Stromal cell of bone marrow (primary cell): ENCODE measurements at regions not wholly inside any gene's neighbourhood (a gene's known extent, or its start where the extent isn't known, plus 50 kb on each side); places are given as distances from the start of the nearest gene placed in this dataset.
A peak's percentile ranks its signal among the peaks of the same experiment; 100 is the strongest.
"Not testable (repeated sequence)": the region's sequence is repeated elsewhere in the genome, so short reads cannot be mapped to it uniquely, and the experiment has no call there.

ENCODE experiments used
- DNase-seq: peaks from one replicate; pipeline ENCODE4 v3.0.0-alpha.2; 2012; ENCODE audit warnings: low read depth

DNA sequence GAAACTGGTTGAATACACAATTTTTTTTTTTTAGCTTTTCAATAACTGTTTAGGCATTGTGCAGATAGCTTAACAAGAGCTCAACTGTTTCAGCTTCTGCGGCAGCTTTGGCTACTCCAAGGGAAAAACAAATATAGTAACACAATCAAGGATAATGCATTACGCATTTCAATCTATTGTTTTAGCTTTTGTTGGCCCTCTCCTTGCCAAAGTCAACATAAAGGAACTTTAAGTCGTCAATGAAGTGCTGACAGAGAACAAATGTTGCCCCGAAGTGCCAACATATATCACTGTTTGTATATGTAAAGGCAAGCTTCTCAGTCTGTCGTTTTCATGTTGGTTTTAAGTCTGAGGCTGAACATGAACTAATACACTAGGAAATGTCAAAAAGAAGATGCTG, 1087.4 kb upstream of the FLRT2 start:
- DNase-seq = no peak

DNA sequence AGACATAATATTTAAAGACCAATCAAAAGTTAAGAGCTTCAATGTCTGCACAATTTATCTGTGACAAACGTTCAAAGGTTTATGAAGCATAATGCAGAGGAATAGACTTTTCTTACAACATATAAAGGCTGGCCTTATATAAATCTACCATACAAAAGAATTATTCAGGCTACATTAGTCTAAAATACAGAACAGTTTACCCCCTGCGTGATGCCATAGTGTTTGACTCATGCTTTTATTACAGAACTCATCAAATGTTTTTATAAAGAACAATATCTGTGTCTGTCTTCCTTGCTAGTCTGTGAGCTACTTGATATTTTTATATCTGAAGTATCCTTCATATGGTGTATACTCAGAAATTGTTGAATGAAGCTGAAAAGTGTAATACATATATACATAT, 1084.5 kb upstream of the FLRT2 start:
- DNase-seq = no peak

DNA sequence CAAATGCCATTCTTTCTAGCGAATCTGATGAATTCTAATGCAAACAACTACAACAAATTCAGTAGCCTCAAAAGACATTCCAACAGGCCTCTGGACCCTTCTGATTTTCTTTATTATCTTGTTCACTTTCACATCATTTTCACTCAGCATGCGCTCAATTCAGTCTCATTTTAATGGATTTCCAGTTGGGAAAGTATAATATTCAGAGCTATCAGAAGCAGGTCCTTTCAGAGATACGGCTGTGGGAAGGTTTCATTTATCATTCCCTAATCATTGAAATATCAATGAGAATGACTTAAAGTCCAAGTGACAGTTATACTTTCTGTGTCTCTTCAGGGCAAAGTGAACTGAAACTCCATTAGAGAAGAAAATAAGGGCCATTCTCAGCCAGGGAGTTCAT, 1083.7 kb upstream of the FLRT2 start:
- DNase-seq = no peak

DNA sequence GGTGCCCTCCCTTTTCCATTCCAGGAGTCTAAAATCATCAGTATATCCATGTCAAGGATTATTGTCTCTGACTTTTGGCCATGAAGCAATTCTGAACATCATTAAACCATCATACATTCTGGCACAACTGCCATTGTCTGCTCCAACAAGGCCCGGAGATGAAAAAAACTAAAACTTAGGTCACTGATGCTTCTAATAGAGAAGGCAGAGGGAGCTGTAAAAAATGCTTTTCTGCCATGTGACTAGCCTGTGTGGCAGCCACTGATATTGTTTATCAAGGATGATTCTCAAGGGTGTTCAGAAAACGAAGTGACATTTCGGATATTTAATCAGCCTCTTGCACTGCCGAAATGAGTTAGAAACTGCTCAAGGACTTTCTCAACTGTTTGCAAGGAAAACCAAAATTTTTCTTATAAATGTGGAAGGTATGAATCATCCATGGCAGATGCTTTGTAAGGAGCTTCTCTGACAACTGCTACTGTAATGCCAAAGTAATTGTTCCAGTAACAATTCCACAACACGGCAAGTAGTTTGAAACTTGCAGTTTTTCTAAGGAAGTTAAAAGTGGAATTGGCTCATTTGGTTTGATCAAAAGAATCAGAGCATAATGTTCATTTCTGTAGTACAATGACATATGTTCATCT, 1076.5 kb upstream of the FLRT2 start:
- DNase-seq = peak; percentile 13

DNA sequence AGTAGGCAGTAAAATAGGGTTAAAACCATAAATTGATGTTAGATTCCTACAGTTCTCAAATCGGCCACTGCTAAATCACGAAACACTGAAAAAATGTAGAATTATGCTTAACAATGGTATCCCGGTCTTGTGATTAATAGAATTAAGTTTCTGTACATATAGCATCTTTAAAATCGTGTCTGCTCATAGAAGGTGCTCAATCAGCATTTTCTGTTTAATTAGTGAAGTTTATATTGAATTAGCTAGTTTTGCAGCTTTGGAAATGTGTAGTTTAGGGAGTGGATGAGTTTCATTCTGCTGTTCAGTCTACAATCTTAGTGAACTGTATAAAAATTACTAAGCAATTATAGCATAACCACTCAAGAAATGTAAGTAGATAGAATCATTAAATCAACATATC, 1075.8 kb upstream of the FLRT2 start:
- no peak for DNase-seq

DNA sequence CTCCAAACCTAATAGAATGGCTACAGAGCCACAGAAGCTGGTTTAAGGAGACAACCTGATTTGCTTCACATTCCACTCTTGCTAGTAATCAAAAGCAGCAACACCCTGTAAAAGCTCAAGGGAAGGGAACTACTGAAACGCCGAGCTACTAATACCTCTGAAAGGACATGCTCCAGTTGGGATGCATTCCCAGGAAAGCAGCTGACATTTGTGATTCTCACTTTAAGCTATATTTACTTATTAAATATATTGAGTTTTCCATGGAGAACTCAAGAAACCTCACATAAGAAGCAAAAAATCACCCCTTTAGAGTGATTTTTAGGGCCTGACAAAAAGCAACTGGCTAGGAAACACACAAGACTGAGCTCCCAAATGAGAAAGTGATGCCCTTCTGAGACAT, 1073.0 kb upstream of the FLRT2 start:
- no peak for DNase-seq

DNA sequence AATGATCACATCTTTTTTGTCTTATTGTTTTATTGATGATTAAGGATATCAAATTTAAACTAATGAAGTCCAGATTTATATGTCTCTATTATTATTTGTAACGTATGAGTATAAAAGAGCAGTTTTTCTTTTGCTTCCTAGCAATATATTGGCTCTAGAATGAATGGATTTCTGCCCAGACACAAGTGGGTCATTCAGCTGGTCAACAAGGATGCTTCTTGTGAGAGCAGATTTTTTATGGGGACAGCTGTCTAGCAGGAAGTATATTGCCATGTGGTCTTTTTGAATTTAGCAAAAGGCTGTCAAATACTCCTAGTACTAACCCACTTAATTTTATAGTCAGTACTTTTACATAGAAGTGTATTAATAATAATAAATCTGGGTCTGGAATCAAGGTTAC, 1071.1 kb upstream of the FLRT2 start:
- no peak for DNase-seq

DNA sequence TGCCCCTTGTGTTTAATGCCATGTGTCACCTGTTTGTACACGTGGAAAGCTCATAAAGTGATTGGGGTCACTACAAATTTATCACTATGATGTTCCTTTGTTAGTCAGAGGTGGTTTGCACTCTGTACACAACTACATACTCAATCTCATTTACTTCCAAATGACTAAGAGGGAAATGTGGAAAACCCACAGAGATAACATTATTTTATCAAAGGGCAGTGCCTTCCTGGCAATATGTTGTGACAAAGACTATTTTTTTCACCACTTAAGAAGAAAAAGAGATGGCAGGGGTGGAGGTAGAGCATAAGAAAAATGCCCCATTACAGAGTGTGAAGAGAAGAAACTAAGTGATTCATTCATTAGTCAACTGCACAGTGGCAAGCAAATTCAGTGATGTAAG, 1064.1 kb upstream of the FLRT2 start:
- no peak for DNase-seq

DNA sequence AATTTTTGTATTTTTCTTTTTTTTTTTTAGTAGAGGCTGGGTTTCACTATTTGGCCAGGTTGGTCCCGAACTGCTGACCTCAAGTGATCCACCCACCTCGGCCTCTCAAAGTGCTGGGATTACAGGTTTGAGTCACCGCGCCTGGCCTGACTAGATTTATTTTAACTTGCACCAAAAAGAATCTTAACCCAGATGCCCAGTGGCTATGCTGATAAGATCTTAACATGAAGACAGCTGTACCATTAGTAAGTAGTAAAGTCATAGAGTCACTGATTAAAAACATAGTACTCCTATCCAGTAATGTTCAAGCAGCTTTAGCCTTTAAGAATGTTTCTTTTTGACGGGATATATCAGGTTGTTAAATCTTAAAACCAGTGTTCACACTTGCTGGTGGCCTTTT, 1061.8 kb upstream of the FLRT2 start:
- DNase-seq = no peak

DNA sequence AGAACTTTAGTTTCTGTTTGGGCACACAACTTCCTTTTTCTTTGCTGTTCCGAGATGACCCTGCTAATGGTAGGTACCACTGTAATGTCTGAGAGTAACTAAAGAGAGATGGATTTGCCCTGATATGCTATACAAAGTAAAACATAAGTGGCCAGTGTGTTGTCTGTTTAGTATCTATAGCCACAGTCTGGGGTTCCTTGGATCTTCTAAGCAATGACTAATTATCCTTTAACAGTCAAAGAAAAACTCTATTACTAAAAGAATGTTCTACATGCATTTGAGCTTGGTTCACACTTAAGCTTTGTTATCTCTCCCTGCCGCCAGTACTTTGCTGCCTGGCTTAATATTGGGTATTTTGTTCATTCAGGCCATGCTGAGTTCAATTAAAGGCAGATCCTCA, 1051.9 kb upstream of the FLRT2 start:
- DNase-seq = no peak

DNA sequence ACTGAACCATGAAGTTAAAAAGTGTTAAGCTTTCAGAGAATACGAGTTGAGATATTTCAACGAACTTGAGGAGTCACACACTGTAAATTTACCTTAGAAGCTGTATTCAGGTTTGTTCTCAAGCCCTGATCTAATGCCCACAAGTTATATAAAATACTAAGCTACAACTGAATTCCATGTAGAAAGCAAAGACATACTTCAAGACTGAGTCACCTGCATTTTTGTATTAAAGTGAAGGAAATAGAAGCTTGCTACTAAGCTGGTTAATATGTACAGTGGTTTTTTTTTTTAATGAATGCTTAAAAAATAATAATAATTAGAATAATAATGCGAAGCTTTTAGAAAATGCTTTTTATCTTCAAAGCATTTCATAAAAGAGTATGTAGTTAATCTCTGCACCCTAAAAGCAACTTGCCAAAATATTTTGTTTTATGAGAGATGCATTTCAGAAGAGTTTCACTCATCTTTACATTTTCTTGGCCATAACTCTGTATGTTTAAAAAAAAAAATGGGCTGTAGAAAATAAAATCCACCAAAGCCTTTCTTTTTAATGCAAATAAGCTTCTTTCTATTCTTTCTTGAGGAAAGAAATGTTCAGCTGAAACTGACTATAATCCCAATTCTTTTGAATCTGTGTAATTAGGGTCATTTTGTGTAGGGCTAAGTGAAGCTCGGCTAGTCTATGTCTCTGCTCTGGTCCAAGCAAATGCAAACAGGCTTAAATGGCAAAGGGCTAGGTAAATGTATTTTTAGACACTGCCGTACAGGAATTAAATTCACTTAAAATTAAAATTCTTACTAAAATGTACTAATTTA, 1047.5 kb upstream of the FLRT2 start:
- DNase-seq = peak; percentile 25

DNA sequence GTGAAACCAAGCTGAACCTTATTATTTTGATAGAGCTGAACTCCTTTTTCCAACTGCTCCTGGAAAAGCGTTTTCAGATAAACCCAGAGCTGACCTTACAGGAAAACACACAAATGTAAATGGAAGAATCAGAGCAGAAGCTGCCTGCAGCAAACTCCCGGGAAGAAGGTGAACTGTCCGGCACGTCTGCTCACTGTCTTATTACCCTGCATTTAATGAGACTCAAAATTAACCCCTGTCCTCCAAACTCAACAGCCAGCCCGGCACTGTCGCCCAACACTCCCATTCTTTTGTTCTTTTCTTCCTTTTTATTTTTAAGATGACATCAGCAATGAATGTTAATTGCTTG, 1046.9 kb upstream of the FLRT2 start:
- DNase-seq = no peak

DNA sequence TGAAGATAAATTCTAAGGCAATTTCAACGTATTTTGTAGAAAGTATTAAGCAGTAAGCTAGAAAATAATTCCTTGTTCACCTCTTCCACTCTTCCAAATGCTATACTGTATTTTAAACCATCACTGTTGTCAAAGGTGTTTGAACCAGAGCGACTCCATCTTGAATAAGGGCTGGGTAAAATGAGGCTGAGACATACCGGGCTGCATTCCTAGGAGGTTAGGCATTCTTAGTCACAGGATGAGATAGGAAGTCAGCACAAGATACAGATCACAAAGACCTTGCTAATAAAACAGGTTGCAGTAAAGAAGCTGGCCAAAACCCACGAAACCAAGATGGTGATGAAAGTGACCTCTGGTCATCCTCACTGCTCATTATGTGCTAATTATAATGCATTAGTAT, 1045.7 kb upstream of the FLRT2 start:
- not testable (repeated sequence) for DNase-seq

DNA sequence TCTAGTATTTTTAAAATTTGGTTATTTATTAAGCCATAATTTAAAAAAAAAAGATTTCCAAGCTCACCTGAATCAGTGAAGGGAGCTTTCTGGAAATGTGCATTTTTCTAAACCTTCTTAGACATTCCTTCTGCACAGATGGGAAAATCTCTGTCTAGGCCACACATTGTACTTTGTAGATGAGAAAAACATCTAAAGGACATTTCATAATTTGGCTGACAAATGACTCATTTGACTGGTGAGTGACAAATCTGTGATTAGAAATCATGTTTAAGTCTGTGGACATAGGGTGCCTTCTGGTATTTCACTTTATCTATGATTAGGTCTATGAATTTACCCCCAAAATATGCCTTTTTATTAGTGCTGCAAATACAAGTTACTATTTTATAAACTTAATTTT, 1044.9 kb upstream of the FLRT2 start:
- no peak for DNase-seq

DNA sequence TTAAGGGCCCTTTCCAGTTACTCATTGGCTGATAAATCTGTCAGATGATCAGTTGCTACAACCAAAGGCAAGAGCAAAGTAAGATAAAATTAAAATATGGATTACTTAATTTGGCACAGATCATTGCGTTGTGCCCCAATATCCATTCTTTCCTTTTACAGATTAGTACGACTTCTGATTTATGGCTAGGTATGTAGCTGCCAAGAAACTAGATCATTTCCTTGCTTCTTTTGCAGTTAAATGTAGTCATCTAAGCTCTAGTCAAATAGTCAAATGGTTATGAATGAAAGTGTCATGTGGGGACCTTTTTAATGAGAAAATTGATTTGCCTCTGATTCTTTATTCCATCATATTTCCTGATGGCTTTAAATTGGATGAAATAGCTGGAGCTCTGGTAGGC, 1039.9 kb upstream of the FLRT2 start:
- DNase-seq = no peak

DNA sequence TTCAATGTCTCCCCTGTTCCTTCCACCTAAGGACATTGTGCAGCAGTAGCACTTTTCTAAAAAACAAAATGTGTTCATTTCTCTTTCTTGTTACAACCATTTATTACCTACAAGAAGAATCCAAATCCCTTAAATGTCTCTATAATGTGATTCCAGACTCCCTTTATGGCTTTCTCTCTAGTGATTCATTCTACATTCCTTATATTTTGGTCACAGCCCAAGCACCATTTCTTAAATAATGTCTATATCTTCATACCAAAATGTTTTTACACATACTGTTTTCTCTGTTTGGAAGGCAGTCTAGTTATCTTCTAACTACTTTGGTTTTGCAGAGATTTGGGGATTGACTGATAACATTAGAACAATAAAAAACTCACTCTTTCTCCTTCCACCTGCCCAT, 1037.3 kb upstream of the FLRT2 start:
- no peak for DNase-seq

DNA sequence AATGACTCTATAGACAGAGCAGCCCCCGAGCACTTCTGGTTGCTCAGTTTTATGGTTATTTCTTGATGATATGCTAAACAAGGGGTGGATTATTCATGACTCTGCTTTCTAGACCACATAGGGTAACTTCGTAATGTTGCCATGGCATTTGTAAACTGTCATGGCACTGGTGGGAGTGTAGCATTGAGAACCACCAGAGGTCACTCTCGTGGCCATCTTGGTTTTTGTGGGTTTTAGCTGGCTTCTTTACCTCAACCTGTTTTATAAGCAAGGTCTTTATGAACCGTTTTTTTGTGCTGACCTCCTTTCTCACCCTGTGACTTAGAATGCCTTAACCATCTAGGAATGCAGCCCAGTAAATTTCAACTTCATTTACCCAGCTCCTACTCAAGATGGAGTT, 1036.2 kb upstream of the FLRT2 start:
- DNase-seq = no peak

DNA sequence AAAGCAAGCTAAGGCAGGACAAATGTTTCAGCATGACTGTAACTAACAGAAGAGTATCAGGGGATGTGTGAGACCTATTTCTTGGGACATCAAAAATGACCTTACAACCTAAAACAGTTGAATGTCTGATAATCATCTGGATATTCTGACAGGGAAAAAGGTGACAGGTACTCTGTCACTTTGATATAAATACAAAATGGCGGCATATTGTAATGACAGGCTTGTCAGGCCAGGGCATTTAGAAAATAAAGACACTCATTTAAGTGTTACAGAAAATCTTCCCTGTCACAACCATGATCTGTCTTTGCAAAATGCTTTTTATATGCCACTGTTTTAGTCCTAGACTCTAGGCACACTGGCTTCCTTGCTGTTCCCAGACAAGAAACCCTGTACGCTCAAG, 1033.3 kb upstream of the FLRT2 start:
- DNase-seq = no peak

DNA sequence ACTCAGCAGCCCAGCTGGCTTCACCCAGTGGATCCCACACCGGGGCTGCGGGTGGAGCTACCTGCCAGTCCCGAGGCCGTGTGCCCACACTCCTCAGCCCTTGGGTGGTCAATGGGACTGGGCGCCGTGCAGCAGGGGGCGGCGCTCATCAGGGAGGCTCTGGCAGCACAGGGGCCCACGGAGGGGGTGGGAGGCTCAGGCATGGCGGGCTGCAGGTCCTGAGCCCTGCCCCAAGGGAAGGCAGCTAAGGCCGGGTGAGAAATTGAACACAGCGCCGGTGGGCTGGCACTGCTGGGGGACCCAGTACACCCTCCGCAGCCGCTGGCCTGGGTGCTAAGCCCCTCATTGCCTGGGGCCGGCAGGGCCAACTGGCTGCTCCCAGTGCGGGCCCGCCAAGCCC, 1017.1 kb upstream of the FLRT2 start:
- not testable (repeated sequence) for DNase-seq

DNA sequence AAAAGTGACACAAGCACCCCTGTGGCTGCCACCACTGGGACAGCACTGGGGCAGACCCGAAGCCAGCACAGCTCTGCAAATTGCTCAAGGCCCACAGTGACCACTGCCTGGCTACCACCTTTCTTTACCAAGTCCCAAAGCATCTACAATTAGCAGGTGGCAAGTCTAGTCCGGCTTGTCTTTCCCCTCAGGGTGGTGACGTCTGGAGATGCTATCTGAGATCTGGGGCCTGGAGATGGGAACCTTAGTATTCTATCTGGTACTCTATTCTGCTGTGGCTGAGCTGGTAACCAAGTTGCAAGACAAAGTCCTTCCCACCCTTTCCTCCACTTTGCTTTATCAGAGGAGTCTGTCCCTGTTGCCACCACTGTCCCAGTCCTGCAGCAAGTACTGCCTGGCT, 1010.1 kb upstream of the FLRT2 start:
- DNase-seq = no peak

DNA sequence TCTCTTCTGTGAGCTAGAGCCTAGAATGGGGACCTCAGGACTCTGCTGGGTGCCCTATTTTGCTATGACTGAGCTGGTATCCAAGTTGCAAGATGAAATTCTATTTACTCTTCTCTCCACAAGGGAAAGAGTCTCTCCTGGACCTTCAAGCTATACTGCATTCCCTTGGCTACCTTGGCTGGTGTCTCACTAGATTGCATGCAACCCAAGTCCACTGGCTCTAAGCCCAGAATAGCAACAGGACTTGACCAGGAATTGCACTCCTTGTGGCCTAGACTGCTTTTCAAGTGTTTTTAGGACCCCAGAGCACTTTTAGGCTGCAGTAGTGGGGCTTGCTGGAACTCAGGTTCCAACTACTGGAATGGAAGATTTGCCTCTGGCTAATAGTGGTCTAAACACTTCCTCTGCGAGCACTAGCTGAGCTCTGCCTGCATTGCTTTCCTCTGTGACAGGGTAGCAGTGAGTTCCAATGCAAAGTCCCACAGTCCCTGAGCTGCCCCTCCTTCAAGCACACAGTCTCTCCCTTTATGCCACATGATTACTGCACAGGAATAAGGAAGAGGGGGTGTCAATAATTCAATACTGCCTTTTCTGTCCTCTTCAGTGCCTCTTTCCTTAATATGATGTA, 1009.1 kb upstream of the FLRT2 start:
- DNase-seq = peak; percentile 2

DNA sequence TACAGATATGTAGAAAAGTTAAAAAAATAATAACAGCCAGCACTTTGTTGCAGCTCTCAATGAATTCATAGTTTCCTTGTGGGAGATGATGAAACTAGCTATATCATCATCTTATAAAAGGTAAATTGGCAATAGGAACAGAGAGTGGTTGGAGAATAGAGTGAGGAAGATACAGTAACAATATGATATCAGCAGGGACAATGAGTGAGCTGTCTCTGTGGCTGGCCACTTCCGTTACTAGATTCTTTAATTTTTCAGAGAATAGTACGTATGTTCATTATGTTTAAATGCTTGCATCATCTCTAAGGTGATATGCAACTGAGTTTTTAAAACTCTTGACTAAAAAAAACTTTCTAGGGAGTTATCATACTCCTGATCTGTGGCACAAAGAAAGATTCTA, 1006.2 kb upstream of the FLRT2 start:
- no peak for DNase-seq

DNA sequence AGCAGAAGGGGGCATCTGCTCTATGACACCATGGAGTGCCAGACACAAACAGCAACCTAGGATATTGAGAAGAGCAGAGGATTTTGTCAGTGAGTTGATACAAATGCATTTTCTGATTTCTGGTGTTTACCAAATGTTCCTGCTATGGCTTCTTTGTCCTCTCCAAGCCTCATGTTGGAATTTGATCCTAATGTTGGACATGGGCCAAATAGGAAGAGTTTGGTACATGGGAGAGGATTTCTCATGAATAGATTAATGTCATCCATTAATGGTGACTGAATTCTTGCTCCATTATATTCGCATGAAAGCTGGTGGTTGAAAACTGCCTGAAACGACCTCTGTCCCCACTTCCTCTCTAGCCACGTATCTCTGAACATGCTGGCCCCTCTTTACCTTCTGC, 1002.2 kb upstream of the FLRT2 start:
- DNase-seq = no peak

DNA sequence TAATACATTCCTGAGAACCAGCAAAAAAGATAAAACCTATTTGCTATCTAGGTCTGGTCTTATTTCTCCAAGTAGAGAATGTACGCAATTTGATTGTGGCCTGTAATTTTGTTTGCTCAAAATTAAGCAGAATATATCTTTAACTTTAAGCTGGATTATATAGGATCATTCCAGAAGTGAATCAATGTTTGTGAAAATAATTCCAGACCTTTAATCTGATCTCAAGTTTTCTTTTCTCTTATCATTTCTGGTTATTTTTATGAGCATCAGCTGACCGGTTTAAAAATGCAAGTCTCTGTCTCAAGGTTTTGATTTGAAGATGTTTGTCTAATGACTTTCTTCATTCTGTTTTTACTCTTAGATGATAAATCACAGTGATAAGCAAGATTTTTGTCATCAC, 997.9 kb upstream of the FLRT2 start:
- DNase-seq = no peak
